ENCODE measurements at regions not wholly inside any gene's neighbourhood (a gene's known extent, or its start where the extent isn't known, plus 50 kb on each side); places are given as distances from the start of the nearest gene placed in this dataset.

DNA sequence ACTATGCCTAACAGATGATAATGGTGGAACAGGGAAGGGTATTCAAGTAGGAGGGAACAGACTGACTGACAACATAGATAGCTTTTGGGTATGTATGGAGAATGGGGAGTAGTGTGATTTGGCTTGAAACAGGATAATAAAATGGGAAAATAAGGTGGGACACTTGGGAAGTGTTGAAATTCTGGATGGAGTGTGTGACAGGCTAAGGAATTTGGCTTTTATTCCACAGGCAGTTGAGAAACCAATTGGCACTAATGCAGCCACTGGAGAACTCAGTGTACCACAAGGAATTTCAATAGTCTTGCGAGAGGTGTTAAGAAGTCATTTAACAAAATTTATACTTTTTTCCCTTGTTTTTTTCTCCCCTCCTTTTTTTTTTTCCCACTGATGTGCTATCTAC lies 153.5 kb upstream of the ELAVL2 start:
- Histone ChIP-seq H3K27ac (ENCODE audit: insufficient read depth in 1 of 2, low read depth in 1 of 2, low read length in 2 of 2, poor library complexity in 1 of 2, severe bottlenecking in 2 of 2) (no peak overlapping the region), H3K9me3 (ENCODE audit: control extremely low read depth in 1 of 5, control insufficient read depth in 4 of 5, insufficient read depth in 2 of 5, low read depth in 1 of 5, low read length in 4 of 5) (no peaks in the 10 kb centered on the region), H3K4me3 (ENCODE audit: control insufficient read depth in 1 of 7, extremely low read depth in 1 of 7, insufficient read depth in 4 of 7, low read depth in 2 of 7, low read length in 6 of 7) (no peak overlapping the region), H3K27me3 (replicated peaks in 2 of 5; ENCODE audit: control insufficient read depth in 4 of 5, insufficient read depth in 5 of 5, low read length in 4 of 5) (no peaks in the 10 kb centered on the region), H3K36me3 (ENCODE audit: control insufficient read depth in 4 of 4, insufficient read depth in 4 of 4, low read length in 3 of 4) (no peaks in the 10 kb centered on the region), H3K4me1 (ENCODE audit: control extremely low read depth in 1 of 4, control insufficient read depth in 4 of 4, insufficient read depth in 4 of 4, low read length in 3 of 4) (no peaks in the 10 kb centered on the region)
- no peak for DNase-seq
- ChIA-PET POLR2A (no interaction called here), CTCF (no interaction called here)
- WGBS (ENCODE audit: insufficient coverage): no CpG with 5 or more reads among the region's 1 CpG

DNA sequence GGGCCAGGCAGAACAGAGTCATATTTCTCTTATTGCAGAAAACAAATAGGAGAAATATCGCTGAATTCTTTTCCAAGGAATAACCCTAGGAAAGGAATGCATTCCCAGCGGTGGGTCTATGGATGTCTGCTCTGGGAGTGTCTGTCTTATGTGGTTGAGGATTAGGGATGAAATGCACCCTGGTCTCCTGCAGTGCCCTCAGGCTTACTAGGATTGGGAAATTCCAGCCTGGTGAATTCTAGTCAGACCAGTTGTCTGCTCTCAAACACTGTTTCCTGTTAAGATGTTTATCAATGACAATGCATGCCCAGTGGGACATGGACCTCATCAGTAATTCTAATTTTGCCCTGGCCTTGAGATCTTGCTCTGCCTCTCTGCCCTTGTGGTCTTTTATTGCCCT lies 136.1 kb upstream of the ELAVL2 start:
- no peak for DNase-seq
- no peaks in the 10 kb centered on the region for H3K4me1 ChIP-seq (ENCODE audit: control extremely low read depth in 1 of 4, control insufficient read depth in 4 of 4, insufficient read depth in 4 of 4, low read length in 3 of 4)
- ChIA-PET POLR2A (no interaction called here), CTCF (no interaction called here)
- H3K4me3 ChIP-seq (ENCODE audit: control insufficient read depth in 1 of 7, extremely low read depth in 1 of 7, insufficient read depth in 4 of 7, low read depth in 2 of 7, low read length in 6 of 7): no peak overlapping the region
- H3K27ac ChIP-seq (ENCODE audit: insufficient read depth in 1 of 2, low read depth in 1 of 2, low read length in 2 of 2, poor library complexity in 1 of 2, severe bottlenecking in 2 of 2): no peak overlapping the region
- H3K27me3 ChIP-seq (replicated peaks in 2 of 5; ENCODE audit: control insufficient read depth in 4 of 5, insufficient read depth in 5 of 5, low read length in 4 of 5): no peaks in the 10 kb centered on the region
- H3K36me3 ChIP-seq (ENCODE audit: control insufficient read depth in 4 of 4, insufficient read depth in 4 of 4, low read length in 3 of 4): no peaks in the 10 kb centered on the region
- WGBS (ENCODE audit: insufficient coverage): 95% methylated on average over 2 of the region's 2 CpGs
- peaks cover 0 to 5% (median 0%) of the 10 kb centered on the region in 5 experiments for H3K9me3 ChIP-seq (ENCODE audit: control extremely low read depth in 1 of 5, control insufficient read depth in 4 of 5, insufficient read depth in 2 of 5, low read depth in 1 of 5, low read length in 4 of 5)

DNA sequence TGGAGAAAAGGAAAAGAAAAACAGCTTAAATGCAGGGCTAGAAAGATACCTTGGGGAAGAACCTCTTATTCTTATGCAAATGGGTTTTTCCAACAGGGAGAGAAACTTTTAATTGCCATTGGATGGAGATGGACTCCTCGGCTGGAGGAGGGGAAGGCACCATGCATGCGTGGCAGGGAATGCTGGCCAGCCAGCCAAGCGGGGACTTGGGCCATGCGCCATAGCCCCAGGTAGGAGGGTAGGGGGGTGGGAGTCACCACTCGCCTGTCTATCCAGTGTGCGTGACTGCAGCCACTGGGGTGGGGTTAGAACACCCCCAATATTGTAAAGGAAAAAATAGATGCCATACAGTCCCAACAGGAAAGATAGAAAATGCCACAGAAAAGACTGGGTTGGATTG lies 119.9 kb upstream of the ELAVL2 start:
- Histone ChIP-seq H3K27ac (ENCODE audit: insufficient read depth in 1 of 2, low read depth in 1 of 2, low read length in 2 of 2, poor library complexity in 1 of 2, severe bottlenecking in 2 of 2) (no peak overlapping the region), H3K9me3 (ENCODE audit: control extremely low read depth in 1 of 5, control insufficient read depth in 4 of 5, insufficient read depth in 2 of 5, low read depth in 1 of 5, low read length in 4 of 5) (peaks cover 1 to 25% (median 4%) of the 10 kb centered on the region in 5 experiments), H3K36me3 (ENCODE audit: control insufficient read depth in 4 of 4, insufficient read depth in 4 of 4, low read length in 3 of 4) (no peaks in the 10 kb centered on the region), H3K4me3 (ENCODE audit: control insufficient read depth in 1 of 7, extremely low read depth in 1 of 7, insufficient read depth in 4 of 7, low read depth in 2 of 7, low read length in 6 of 7) (no peak overlapping the region), H3K27me3 (replicated peaks in 2 of 5; ENCODE audit: control insufficient read depth in 4 of 5, insufficient read depth in 5 of 5, low read length in 4 of 5) (no peaks in the 10 kb centered on the region), H3K4me1 (ENCODE audit: control extremely low read depth in 1 of 4, control insufficient read depth in 4 of 4, insufficient read depth in 4 of 4, low read length in 3 of 4) (no peaks in the 10 kb centered on the region)
- DNase-seq: no peak
- CTCF ChIA-PET: no interaction called here
- 96% methylated on average over 6 of the region's 6 CpGs for WGBS (ENCODE audit: insufficient coverage)
- POLR2A ChIA-PET: no interaction called here

DNA sequence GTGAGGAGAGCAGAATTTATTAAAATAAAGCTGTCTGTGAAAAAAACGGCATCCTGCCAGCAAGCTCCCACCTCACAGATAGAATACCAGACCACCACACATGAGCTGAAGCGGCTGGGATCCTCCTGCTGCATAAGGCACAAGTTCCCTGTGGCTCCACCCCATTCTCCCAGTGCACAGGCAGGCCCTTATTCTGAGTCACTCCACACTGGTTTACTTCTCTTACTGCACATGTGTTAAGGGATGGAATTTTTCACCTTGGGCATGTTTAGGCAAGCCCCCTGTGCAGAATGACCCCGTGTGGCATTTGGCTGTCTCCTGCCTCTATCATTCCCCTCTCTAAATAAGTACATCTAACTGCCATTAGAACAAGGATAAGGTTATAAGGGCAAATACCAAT lies 115.0 kb upstream of the ELAVL2 start:
- Histone ChIP-seq H3K27me3 (replicated peaks in 2 of 5; ENCODE audit: control insufficient read depth in 4 of 5, insufficient read depth in 5 of 5, low read length in 4 of 5) (no peaks in the 10 kb centered on the region), H3K4me3 (ENCODE audit: control insufficient read depth in 1 of 7, extremely low read depth in 1 of 7, insufficient read depth in 4 of 7, low read depth in 2 of 7, low read length in 6 of 7) (no peak overlapping the region), H3K4me1 (ENCODE audit: control extremely low read depth in 1 of 4, control insufficient read depth in 4 of 4, insufficient read depth in 4 of 4, low read length in 3 of 4) (no peaks in the 10 kb centered on the region), H3K27ac (ENCODE audit: insufficient read depth in 1 of 2, low read depth in 1 of 2, low read length in 2 of 2, poor library complexity in 1 of 2, severe bottlenecking in 2 of 2) (no peak overlapping the region), H3K9me3 (ENCODE audit: control extremely low read depth in 1 of 5, control insufficient read depth in 4 of 5, insufficient read depth in 2 of 5, low read depth in 1 of 5, low read length in 4 of 5) (peaks cover 1 to 21% (median 4%) of the 10 kb centered on the region in 5 experiments), H3K36me3 (ENCODE audit: control insufficient read depth in 4 of 4, insufficient read depth in 4 of 4, low read length in 3 of 4) (no peaks in the 10 kb centered on the region)
- WGBS (ENCODE audit: insufficient coverage): 100% methylated on average over 2 of the region's 3 CpGs
- no peak for DNase-seq
- ChIA-PET POLR2A (no interaction called here), CTCF (no interaction called here)

DNA sequence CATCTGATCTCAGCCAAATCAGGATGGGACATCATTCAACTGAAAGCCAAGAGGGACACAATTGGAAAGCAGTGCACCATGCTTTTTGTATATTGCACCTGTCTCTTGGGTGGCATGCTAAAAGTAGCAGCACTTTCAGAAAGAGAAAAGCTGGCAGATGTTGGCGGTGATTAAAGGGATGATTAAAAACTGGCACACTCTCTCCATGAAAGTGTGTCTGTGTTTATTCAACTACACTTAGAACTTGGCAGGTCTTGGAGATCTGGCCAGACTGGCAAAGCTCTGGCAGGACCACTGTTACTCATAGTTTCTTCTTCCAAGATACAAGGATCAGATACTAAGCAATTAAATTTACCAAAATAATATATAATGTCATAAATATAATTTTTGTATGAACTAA lies 112.9 kb upstream of the ELAVL2 start:
- ChIA-PET CTCF (no interaction called here), POLR2A (no interaction called here)
- DNase-seq: no peak
- peaks cover 0 to 7% (median 0%) of the 10 kb centered on the region in 5 experiments for H3K9me3 ChIP-seq (ENCODE audit: control extremely low read depth in 1 of 5, control insufficient read depth in 4 of 5, insufficient read depth in 2 of 5, low read depth in 1 of 5, low read length in 4 of 5)
- H3K4me3 ChIP-seq (ENCODE audit: control insufficient read depth in 1 of 7, extremely low read depth in 1 of 7, insufficient read depth in 4 of 7, low read depth in 2 of 7, low read length in 6 of 7): no peak overlapping the region
- H3K36me3 ChIP-seq (ENCODE audit: control insufficient read depth in 4 of 4, insufficient read depth in 4 of 4, low read length in 3 of 4): no peaks in the 10 kb centered on the region
- H3K27ac ChIP-seq (ENCODE audit: insufficient read depth in 1 of 2, low read depth in 1 of 2, low read length in 2 of 2, poor library complexity in 1 of 2, severe bottlenecking in 2 of 2): no peak overlapping the region
- H3K27me3 ChIP-seq (replicated peaks in 2 of 5; ENCODE audit: control insufficient read depth in 4 of 5, insufficient read depth in 5 of 5, low read length in 4 of 5): no peaks in the 10 kb centered on the region
- WGBS (ENCODE audit: insufficient coverage): 100% methylated on average over 1 of the region's 1 CpG
- H3K4me1 ChIP-seq (ENCODE audit: control extremely low read depth in 1 of 4, control insufficient read depth in 4 of 4, insufficient read depth in 4 of 4, low read length in 3 of 4): no peaks in the 10 kb centered on the region

DNA sequence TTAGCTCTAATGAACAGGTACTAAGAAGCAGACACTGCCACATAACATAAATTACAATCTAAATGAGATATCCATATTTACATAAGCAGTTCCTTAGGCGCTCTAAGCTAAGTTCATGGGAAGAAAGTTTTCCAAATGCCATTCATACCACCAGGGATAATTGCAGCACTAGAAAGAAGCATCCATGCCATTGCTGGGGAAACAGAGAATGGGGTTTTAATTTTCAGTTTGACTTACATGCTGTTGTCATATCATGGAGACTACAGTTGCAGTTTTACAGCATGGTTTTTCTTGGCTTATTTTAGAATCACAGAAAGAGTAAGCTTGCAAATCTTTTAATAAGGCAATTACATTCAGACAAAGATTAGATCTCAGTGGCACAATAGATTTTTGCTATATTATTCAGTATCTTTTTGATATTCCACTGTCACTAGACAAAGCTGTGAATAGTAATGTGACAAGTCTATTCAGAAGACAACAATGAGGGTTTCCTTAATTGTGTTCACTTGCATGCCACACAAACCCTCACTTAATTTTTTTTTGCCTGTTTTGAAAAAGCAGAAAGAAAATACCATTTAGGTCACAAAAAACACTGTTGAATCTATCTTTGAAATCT lies 108.4 kb upstream of the ELAVL2 start:
- POLR2A ChIA-PET: no interaction called here
- CTCF ChIA-PET: no interaction called here
- DNase-seq: no peak
- Histone ChIP-seq H3K4me3 (ENCODE audit: control insufficient read depth in 1 of 7, extremely low read depth in 1 of 7, insufficient read depth in 4 of 7, low read depth in 2 of 7, low read length in 6 of 7) (no peak overlapping the region), H3K27me3 (replicated peaks in 2 of 5; ENCODE audit: control insufficient read depth in 4 of 5, insufficient read depth in 5 of 5, low read length in 4 of 5) (no peaks in the 10 kb centered on the region), H3K4me1 (ENCODE audit: control extremely low read depth in 1 of 4, control insufficient read depth in 4 of 4, insufficient read depth in 4 of 4, low read length in 3 of 4) (no peaks in the 10 kb centered on the region), H3K36me3 (ENCODE audit: control insufficient read depth in 4 of 4, insufficient read depth in 4 of 4, low read length in 3 of 4) (no peaks in the 10 kb centered on the region), H3K9me3 (ENCODE audit: control extremely low read depth in 1 of 5, control insufficient read depth in 4 of 5, insufficient read depth in 2 of 5, low read depth in 1 of 5, low read length in 4 of 5) (no peaks in the 10 kb centered on the region), H3K27ac (ENCODE audit: insufficient read depth in 1 of 2, low read depth in 1 of 2, low read length in 2 of 2, poor library complexity in 1 of 2, severe bottlenecking in 2 of 2) (no peak overlapping the region)
- 100% methylated on average over 1 of the region's 1 CpG for WGBS (ENCODE audit: insufficient coverage)

DNA sequence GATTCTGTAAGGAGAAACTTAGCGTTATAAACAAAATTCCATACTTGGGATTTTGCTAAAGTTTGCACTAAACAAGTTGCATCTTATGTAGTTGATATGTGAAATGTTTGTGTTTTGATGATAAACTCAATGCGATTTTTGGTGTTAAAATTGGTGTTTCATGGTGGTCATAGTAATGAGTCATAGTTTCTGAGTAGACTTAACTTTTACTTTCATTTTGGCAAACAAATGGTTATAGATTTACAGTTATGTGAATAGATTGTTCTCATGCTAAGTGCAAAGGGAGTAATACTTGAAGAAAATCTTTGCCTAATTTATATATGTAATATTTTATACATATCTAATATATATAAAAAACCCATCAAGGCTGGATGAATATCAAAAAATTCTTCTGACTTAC lies 107.3 kb upstream of the ELAVL2 start:
- no peak for DNase-seq
- Histone ChIP-seq H3K27me3 (replicated peaks in 2 of 5; ENCODE audit: control insufficient read depth in 4 of 5, insufficient read depth in 5 of 5, low read length in 4 of 5) (no peaks in the 10 kb centered on the region), H3K36me3 (ENCODE audit: control insufficient read depth in 4 of 4, insufficient read depth in 4 of 4, low read length in 3 of 4) (no peaks in the 10 kb centered on the region), H3K4me1 (ENCODE audit: control extremely low read depth in 1 of 4, control insufficient read depth in 4 of 4, insufficient read depth in 4 of 4, low read length in 3 of 4) (no peaks in the 10 kb centered on the region), H3K27ac (ENCODE audit: insufficient read depth in 1 of 2, low read depth in 1 of 2, low read length in 2 of 2, poor library complexity in 1 of 2, severe bottlenecking in 2 of 2) (no peak overlapping the region), H3K9me3 (ENCODE audit: control extremely low read depth in 1 of 5, control insufficient read depth in 4 of 5, insufficient read depth in 2 of 5, low read depth in 1 of 5, low read length in 4 of 5) (no peaks in the 10 kb centered on the region), H3K4me3 (ENCODE audit: control insufficient read depth in 1 of 7, extremely low read depth in 1 of 7, insufficient read depth in 4 of 7, low read depth in 2 of 7, low read length in 6 of 7) (no peak overlapping the region)
- ChIA-PET CTCF (no interaction called here), POLR2A (no interaction called here)
- WGBS (ENCODE audit: insufficient coverage): 83% methylated on average over 1 of the region's 2 CpGs

Data from common myeloid progenitor, CD34-positive (primary cell).